ENCODE measurements at regions not wholly inside any gene's neighbourhood (a gene's known extent, or its start where the extent isn't known, plus 50 kb on each side); places are given as distances from the start of the nearest gene placed in this dataset.

- TF ChIP-seq CEBPB (IDR thresholded peaks at IDR 0.05) (no peak), CREB1 (IDR thresholded peaks at IDR 0.05; ENCODE audit: low read depth) (no peak), FOXM1 (IDR thresholded peaks at IDR 0.05; ENCODE audit: borderline replicate concordance, low read depth) (no peak)
These were observed 118.4 kb upstream of the ANK3 start for GRCh38 chr10:60508037-60508436.
